ENCODE measurements at regions not wholly inside any gene's neighbourhood (a gene's known extent, or its start where the extent isn't known, plus 50 kb on each side); places are given as distances from the start of the nearest gene placed in this dataset.
"Not testable (repeated sequence)": the region's sequence is repeated elsewhere in the genome, so short reads cannot be mapped to it uniquely, and the experiment has no call there.

GRCh38 chr10:120204877-120205276 lies 252.2 kb upstream of the PLPP4 start:
- DNase-seq (ENCODE audit: low spot score): no peak

- DNase-seq (ENCODE audit: low spot score): no peak
Observed at GRCh38 chr10:120205368-120206018, 251.5 kb upstream of the PLPP4 start.

- no peak for DNase-seq (ENCODE audit: low spot score)
Observed at GRCh38 chr10:120208488-120208887, 248.5 kb upstream of the PLPP4 start.

- no peak for DNase-seq (ENCODE audit: low spot score)
Observed at GRCh38 chr10:120209124-120209762, 247.8 kb upstream of the PLPP4 start.

DNA sequence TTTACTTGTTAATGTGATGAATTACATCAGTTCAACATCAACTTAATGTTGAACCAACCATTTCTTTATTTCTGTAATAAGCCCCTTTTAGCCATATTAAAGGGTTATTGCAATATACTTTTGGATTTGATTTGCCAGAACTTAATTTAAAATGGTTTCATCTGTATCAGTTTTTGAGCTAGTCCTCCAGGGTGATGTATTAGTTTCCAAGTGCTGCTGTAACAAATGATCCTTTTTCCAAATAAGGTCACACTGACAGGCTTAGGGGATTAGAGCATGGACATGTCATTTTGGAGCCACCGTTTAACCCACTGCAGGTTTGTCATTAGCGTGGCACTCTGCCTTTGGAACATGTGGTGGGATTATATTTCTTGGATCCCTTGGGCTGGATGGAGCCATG lies 244.8 kb upstream of the PLPP4 start:
- DNase-seq (ENCODE audit: low spot score): no peak

- not testable (repeated sequence) for DNase-seq (ENCODE audit: low spot score)
Observed at GRCh38 chr10:120213283-120213682, 243.7 kb upstream of the PLPP4 start.

DNA sequence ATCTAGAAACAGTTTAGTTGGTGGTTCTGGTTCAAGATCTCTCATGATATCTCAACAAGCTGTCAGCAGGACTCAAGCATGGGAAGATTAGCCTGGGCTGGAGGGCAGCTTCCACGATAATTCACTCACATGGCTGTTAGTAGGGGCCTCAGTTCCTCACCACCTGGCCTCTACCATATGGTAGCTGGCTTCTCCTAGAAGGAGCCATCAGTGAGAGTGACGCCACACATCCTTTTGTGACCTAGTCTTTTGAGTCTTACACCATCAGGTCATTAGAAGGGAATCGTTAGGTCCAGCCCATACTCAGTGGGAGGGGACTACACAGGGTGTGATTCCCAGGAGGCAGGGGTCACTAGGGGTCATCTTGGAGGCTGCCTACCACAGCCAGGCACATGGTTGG lies 239.3 kb upstream of the PLPP4 start:
- no peak for DNase-seq (ENCODE audit: low spot score)

- DNase-seq (ENCODE audit: low spot score): peak; percentile 53
Observed at GRCh38 chr10:120221873-120222485, 235.0 kb upstream of the PLPP4 start.

- DNase-seq (ENCODE audit: low spot score): no peak
Observed at GRCh38 chr10:120229641-120230040, 227.4 kb upstream of the PLPP4 start.

DNA sequence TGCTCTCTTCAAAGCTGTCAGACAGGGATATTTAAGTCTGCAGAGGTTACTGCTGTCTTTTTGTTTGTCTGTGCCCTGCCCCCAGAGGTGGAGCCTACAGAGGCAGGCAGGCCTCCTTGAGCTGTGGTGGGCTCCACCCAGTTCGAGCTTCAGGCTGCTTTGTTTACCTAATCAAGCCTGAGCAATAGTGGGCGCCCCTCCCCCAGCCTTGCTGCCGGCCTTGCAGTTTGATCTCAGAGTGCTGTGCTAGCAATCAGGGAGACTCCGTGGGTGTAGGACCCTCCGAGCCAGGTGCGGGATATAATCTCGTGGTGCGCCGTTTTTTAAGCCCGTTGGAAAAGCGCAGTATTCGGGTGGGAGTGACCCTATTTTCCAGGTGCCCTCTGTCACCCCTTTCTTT lies 217.3 kb upstream of the PLPP4 start:
- not testable (repeated sequence) for DNase-seq (ENCODE audit: low spot score)

- no peak for DNase-seq (ENCODE audit: low spot score)
Observed at GRCh38 chr10:120251821-120252442, 205.1 kb upstream of the PLPP4 start.

- DNase-seq (ENCODE audit: low spot score): peak; percentile 22
Observed at GRCh38 chr10:120253131-120253530, 203.9 kb upstream of the PLPP4 start.

GRCh38 chr10:120260456-120260855 lies 196.6 kb upstream of the PLPP4 start:
- DNase-seq (ENCODE audit: low spot score): no peak

- no peak for DNase-seq (ENCODE audit: low spot score)
Observed at GRCh38 chr10:120262857-120263547, 194.0 kb upstream of the PLPP4 start.

DNA sequence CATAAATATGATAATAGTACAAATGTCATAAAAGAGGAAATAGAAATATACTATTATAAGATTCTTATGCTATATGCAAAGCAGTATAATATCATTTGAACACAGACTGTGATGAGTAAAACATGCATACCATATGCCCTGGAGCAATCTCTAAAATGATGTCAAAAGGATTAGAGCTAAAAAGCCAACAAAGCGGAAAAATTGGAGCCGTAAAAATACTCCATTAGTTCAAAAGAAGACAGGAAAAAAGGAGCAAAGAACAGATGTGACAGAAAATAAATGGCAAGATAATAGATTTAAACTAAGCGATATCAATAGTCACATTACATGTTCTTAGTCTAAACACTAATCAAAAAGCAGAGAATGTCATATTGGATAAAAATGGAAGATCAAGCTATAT lies 191.0 kb upstream of the PLPP4 start:
- no peak for DNase-seq (ENCODE audit: low spot score)

- no peak for DNase-seq (ENCODE audit: low spot score)
Observed at GRCh38 chr10:120270906-120271305, 186.1 kb upstream of the PLPP4 start.

GRCh38 chr10:120271696-120272095 lies 185.3 kb upstream of the PLPP4 start:
- no peak for DNase-seq (ENCODE audit: low spot score)

DNA sequence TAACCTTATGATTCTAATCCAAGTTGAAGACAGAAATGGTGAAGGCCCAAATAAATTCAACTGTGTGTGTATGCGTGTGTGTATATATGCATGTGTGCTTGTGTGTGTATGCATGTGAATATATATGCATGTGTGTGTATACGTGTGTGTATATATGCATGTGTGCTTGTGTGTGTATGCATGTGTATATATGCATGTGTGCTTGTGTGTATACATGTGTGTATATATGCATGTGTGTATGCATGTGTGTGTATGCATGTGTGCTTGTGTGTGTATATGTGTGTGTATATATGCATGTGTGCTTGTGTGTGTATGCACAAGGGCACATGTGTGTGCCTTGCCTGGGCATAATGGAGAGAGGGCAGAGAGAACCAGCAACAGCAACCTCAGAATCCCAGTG lies 184.7 kb upstream of the PLPP4 start:
- no peak for DNase-seq (ENCODE audit: low spot score)

DNA sequence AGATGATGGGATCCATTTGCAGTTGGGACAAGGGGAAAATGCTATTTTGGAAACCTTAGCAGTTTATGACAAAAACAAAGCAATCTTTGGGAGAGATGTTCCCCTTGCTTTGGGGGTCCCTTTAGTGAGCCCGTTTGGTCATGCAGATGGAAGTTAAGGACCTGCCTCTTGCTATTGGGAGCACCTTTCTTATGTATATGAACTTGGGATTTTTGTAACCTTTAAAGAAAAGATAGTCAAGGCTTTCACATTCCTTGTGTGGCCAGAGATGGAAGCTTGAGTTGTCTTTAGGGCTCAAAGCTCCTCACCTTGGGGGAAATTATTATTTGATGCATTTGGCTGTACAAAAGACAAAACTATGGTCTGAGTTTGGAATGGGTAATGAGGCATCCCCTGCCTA lies 179.0 kb upstream of the PLPP4 start:
- DNase-seq (ENCODE audit: low spot score): no peak

DNA sequence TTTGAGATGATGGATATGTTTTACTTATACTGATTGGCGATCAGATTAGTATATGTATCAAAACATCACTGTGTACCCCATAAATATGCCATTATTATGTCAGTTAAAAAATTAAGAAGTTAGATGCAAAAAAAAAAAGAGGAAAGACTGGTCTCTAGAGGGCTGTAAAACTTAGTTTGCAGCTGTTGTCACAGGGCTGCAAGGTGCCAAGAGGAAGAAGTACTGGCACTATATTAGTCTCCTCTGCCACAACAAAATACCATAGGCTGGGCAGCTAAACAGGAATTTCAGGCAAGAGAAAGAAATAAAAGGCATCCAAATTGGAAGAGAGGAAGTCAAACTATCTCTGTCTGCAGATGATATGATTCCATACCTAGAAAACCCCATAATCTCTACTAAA lies 177.8 kb upstream of the PLPP4 start:
- DNase-seq (ENCODE audit: low spot score): no peak

- no peak for DNase-seq (ENCODE audit: low spot score)
Observed at GRCh38 chr10:120282421-120282820, 174.6 kb upstream of the PLPP4 start.

DNA sequence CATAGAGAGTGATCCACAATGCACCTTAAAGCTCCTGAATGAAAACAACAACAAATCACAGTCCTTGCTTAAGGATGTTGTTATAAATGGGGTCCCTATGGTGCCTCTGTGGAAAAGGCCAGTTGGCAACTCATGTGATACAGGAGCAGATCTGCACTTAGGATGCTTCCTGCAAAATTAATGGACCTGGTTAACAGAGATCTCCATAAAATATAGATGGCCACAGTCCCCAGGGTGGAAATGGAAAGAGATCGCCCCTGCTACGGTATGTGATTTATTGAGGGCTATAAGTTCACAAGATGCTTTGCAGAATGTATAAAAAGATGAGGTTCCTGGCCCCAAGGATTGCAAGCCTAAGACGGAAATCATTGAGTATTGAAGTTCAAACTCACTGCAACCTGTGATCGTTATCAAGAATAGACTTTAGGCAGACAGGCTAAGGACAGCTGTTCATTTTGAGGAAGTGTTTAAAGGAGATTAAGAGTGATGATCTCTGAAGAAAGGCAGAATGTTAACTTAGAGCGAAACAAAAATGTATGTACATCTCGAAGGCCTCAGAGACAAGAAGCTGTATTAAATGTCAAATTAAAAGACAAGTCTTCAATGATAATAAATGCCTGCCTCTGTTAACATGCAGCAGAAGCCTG lies 174.1 kb upstream of the PLPP4 start:
- DNase-seq (ENCODE audit: low spot score): no peak
